ENCODE measurements at regions not wholly inside any gene's neighbourhood (a gene's known extent, or its start where the extent isn't known, plus 50 kb on each side); places are given as distances from the start of the nearest gene placed in this dataset.

DNA sequence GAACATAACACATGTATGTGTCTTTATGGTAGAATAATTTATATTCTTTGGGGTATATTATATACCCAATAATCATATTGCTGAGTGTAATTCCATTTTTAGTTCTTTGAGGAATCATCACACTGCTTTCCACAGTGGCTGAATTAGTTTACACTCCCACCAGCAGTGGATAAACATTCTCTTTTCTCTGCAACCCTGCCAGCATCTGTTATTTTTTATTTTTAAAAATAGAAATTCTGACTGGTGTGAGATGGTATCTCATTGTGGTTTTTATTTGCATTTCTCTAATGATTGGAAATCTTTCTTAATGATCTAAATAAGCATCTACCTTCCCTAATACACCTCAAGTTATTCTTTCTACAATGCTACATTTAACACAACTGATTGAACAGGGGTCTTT, 346.2 kb upstream of the LYPLAL1 start:
- no peak for DNase-seq

DNA sequence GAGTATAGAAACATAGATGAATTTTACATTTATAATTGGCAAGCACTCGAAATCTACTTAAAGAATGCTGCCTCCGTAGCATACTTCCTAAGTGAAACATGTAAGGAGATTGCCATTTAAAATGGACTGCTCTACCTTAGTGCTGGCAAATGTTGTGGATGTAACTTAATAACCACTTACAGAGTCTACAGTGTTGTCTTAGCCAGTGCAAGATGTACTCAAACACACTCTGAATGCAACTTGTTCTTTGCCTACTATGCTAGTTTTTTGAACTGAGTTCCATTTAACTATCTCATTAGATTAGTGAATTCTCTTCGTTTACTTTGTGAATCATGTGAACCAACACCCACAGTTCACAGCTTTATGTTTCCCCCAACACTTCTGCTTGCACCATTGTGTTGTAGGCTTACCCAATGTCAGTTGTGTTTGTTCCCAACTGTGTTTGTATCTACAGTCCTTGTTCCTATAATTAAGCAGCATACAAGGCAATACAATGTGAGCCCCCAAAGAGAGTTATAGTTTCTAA, 345.5 kb upstream of the LYPLAL1 start:
- DNase-seq, result no peak

DNA sequence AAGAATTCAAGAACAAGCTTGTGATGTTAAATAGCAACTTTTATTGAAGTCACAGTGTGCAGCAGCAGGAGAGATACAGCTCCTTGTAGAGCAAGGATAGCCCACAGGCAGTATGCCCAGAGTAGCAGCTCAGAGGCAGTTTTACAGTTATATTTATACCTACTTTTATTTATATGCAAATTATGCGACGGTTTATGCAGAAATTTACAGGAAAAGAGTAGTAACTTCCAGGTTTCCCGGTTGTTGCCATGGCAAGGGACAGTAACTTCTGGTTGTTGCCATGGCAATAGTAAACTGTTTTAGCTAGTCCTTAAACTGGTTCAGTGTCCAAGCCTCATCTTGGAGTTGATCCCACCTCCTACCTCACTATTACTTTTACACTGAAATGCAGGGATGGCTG, 344.6 kb upstream of the LYPLAL1 start:
- no peak for DNase-seq

DNA sequence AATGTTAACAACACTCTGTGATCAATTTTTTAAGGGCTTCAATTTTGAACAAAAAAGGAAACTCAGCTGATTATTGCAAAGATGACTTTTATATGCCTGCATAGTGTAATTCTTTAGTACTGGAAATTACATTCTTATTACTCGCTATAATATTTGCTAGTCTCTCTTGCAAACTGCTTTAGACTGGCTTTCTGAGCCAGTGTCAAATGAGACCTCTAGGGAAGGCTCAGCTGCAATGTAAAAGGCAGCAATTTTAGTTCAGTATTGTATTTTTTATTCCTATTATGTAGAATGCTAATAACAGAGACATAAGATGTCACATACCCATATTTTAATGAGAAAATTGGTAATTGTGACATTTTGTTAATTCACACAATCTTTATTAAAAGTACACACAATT, 338.1 kb upstream of the LYPLAL1 start:
- DNase-seq, result no peak

DNA sequence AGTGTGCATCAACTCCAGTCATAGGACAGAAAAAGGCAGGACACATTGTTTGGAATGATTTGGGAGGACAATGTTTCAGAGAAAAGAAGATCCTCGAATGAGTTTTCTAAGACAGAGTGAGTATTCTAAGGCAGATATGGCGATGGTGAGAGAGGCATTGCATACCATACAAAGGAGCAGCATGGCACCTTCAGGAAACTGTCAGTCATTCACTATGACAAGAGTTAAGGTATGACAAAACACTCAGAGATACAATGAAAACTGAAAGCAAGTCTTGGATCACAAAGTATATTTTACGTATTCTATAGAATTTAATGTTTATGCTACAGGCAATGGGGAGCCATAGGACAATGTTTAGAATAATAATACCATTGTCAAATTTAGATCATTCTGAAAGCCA, 337.4 kb upstream of the LYPLAL1 start:
- no peak for DNase-seq

DNA sequence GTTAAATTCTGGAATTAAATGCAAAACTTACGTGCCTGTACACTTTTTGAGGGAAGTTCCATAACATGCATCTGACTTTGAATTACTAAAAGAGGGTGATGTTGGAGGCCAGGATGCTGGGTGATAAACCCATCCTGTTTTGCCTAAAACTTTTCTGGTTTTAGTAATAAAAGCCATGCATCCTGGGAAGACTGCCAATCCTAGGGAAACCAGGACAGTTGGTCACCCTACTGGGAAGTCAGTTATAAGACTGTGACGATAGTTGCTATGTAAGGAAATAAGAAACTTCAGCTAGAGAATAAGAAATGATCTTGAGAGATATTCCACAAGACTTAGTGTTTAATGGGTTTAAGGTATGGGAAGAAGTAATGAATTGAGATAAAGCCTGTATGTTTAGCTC, 336.6 kb upstream of the LYPLAL1 start:
- DNase-seq, result no peak

DNA sequence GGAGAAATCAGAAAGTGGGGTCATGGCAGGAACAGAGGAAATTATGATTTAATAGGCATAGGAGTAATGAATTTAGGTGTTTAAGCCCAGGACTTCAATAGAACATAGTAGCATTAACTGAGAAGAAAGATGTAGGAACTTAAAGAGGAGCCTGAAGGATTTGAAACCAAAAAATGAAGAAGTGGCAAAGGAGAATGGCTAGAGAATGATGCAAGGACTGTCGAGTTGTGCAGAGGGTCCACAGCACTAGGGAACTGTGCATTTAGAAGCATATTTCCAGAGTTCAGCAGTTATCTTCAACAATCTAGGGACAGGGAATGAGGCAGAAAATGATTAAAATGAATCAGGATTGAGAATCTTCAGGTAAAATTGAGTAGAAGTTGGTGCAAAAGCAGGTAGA, 328.1 kb upstream of the LYPLAL1 start:
- no peak for DNase-seq

DNA sequence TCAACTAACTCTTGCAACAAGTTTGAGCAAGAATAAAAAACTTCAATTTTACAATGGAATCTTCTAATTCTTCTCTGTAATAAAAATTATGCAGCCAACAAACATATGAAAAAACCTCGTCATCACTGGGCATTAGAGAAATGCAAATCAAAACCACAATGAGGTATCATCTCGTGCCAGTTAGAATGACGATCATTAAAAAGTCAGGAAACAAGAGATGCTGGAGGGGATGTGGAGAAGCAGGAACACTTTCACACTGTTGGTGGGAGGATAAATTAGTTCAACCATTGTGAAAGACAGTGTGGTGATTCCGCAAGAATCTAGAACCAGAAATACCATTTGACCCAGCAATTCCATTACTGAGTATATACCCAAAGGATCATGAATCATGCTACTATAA, 327.5 kb upstream of the LYPLAL1 start:
- no peak for DNase-seq

DNA sequence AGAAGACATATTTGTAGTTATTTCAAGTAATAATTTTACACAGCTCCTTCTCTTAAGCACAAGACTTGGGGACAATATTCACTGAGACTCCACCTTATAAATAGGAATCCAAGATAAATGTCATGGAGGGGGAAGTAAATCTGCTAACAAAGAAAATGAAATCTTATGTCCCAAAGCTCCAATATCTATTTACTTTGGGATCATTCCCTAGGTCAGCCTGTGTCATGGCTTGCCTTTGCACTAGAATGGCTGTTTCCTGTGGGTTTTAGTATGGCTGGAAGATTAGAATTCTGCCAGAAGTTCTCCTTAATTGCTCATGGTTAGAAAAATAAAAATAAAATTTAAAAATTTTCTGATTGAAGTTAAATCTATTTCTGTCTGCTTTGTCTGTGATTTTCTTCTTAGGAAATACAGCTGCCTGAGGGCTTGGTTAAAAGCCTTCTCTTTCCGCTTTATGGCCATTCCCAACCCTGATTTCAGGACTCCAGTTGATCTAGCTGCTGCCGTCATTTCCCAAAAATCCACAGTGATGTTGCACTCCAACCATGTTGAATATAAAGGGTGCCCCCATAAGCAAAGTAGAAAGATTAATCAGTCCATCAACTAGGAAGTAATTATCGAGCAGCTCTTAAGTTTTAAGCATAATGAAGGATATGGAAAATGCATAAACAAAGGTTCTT, 326.4 kb upstream of the LYPLAL1 start:
- DNase-seq, result no peak

DNA sequence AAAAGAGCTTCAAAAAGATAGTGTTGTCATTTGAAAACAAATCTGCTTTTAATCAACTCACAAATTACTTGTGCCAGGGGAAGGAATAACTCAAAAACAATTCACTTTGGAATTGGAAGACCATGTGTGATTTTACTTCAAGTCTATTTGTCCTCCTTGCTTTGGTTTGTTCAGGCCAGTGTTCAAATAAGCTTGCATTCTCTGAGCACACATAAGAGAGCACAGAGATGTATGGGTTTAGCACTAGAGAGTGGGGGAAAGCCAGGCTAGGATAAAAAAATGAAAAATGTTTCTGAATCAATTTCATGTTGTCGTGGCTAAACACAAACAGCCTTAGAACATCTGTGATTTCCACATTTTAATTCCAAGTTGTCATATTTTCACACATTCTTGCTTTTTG, 325.7 kb upstream of the LYPLAL1 start:
- DNase-seq, result no peak

DNA sequence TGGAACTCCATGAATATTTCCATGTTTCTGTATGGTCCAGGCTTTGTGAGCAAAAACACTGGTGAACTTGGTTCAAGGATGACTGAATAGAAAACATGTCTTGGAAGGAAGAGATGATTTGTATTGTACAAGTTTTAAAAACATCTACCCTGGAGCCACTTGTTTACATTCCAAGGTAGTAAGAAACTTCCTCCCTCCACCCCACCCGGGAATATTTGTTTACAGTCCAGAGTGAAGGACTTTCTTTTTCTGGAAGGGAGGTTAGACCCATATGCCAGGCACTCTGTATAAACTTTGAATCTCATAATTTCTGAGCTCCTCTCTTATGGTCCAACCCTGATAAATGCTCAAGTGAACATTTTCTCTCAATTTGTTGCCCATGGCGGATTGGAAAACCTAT, 323.3 kb upstream of the LYPLAL1 start:
- DNase-seq, result no peak

DNA sequence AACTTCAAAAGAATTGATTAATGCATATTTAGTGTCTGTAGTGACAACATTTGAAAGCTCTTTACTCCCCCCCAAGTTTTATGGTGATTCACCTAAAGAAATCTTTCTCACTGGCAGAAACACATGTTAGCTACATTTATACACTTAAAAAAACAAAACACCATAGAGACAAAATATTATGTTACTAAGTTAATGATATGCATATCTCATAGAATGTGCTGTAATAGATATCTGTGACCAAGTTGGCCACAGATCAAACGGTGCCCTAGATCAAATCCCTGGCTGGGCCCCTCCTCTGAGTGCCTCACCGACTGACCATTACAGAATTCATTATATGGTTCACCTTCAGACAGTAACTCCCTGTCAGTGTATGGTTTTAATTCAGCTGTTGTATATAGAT, 322.1 kb upstream of the LYPLAL1 start:
- no peak for DNase-seq

DNA sequence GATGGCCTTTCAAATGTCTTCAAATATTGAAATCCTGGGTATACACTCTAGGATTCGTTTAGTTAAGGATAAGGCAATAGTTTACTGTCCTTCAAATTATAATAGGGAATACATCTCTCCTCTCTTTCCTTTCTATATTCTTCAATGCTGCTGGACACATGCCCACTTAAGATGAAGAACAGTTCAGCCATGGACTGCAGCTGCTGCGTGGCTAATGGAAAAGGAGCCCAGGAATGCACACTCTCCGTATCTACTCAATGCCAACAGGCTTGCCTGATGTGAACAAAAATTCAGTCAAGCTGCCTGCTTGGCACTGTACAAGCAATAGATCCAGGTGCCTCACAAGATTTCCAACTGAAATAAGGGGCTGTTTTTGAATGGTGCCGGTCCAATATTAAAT, 321.2 kb upstream of the LYPLAL1 start:
- DNase-seq, result no peak

DNA sequence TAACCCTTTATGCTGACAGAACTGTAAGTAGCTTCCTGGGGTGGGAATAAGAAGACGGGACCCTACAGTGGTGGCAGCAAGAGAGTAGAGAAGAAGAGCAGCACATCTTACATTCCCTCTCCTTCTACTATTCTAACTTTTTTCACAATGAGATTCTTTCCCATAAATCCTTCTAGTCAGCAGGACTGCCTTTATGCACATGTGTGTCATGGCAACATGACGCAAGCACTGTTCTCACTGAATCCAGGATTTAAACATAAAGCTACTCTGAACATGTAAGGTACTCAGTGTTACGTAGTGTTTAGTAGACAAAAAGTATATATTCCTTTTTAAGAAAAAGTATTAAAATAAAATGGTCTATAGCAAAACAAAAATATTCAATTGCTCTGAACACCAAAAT, 309.7 kb upstream of the LYPLAL1 start:
- DNase-seq, result no peak

DNA sequence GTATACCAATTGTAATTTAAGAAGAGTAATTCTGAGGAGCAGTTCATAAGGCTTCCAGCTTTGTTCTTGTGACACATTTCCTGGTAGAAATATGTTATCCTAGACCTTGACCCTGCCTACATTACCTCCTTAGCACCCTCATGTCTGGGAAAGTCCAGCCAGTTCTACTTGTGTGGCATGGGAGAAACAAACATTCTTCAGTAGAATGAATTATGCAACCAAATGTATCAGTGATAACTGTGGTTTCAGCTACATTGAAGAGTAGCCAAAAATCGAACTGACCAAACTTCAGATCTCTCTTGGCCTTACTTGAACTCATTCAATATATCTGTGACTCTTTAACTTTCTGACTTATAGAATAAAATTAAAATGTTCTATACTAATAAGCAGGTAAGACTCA, 308.1 kb upstream of the LYPLAL1 start:
- no peak for DNase-seq

DNA sequence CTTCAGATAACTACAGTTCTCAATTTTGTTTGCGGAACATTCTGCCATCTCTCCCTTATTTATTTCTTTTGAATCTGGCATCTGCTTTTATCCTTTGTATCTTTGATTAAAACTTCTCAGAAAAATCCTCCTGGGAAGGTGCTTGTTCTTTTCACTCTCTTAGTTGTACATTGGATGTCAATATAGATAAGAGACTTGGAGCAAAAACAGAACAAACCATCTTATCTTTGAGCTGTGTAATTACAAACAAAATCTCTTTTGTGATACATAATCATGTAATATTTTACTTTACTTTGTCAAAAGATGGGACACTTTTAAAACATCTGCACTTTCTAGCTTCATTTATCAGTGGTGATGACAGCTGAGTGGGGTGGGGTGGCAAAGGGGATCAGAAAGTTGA, 307.2 kb upstream of the LYPLAL1 start:
- DNase-seq, result no peak

DNA sequence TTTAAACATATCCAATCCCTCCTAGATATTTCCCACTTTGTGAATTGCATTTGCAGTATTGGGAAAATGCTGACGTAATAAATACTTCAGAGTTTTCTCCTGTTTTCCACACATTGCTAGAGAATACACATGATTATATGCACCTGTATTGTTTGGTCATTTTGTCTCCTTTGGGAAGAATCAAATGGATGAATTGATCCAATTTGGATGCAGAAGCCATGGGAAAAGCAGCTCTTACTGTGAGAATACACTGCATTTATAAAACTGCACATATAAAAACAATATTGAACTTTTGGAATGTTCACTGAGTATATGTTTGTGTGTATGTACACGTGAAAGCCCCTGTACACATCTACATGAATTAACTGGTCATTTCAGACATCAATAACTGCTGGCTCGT, 306.6 kb upstream of the LYPLAL1 start:
- no peak for DNase-seq

DNA sequence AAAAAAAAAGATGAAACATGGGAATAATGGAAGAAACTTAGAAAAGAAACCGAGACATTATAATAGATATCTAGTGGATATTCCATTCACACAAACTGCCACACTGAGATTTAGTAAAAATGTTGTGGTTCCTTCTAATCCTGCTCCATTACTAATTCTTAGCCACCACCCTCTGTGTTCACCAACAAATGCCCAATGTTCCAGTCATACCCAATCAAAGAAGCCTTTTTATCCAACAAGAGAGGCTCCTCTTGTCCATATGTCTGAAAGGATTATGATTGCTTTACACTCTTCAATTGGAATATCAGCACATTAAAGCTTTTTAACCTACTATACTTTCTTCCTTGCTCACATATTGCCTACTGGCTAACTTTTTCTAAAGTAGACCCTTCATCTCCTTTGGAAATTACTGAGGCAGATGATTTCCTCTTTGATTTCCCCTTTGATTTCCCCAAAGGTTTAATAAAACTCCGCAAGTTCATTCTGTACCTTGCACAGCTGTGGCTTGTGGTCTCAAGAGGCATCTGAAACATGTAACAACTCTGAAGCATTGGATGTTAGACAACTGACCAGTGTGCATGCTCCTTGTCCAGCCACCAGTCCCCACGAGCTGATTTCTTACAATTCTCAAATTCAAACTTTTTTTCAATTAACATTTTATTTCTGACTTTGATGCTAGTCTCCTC, 305.6 kb upstream of the LYPLAL1 start:
- no peak for DNase-seq

DNA sequence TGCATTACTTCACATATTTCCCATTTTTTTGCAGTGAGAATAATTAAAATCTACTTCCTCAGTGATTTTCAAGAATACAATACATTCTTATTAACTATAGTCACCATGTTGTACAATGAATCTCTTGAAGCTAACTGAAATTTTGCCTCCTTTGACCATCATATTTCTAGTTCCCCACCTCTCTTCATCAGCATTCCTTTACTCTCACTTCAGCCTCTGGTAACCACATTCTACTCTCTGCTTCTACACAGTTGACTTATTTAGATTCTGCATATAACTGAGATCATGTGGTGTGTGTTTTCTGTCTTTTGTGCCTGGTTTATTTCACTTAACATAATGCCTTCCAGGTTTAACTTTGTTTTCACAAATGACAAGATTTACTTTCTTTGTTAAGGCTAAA, 304.4 kb upstream of the LYPLAL1 start:
- no peak for DNase-seq

DNA sequence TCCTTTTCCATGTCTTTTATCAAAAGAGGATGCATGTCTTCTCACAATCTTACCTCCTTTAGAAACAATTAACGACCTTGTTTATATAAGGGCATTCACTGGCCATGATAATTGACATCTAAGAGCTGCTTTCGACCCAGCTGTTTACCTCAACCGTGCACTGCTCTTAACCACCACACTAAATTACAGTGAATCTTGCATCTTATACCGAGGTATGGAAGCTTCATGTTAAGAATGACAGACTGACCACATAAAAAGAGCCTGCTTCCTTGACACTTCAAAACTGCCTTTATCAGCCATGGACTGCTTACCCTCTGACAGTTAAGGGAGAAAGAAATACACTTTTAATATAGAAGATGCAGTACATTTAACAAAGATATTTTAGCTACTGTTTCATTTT, 301.7 kb upstream of the LYPLAL1 start:
- DNase-seq, result no peak

DNA sequence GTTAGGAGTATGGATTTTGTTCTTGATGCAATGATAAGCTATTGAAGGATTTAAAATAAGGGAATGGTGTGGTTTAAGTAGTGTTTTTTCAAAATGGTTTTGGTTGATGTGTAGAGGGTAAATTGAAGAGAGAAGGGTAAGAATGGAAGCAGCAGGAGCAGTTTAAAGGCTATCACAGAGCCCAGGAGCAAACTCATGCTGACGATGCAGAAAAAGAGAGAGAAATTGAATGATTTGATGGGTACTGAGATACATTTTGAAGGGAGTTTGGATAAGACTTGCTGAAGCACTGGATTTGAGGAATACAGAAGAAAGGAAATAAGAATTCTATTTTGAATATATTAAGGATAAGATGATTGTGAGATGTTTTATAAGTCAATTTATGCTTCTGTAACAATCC, 300.8 kb upstream of the LYPLAL1 start:
- DNase-seq, result no peak

DNA sequence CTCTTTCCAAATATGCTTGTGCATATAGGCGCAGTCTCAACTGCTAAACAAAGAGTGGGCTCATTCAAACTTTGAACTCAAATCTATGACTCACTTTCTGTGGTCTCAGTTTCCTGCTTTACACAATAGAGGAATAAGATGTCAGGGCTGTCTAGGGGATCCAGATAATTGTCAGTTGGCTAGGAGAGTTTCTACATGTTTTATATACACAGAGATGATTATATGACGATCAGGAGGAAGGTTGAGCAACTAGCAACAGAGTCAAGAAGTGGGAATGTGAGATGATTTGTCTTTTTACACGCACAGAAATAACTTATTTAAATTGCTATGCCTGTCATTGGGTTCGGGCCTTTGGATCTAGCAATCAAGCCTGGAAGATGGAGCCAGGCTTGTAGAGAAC, 299.4 kb upstream of the LYPLAL1 start:
- no peak for DNase-seq

DNA sequence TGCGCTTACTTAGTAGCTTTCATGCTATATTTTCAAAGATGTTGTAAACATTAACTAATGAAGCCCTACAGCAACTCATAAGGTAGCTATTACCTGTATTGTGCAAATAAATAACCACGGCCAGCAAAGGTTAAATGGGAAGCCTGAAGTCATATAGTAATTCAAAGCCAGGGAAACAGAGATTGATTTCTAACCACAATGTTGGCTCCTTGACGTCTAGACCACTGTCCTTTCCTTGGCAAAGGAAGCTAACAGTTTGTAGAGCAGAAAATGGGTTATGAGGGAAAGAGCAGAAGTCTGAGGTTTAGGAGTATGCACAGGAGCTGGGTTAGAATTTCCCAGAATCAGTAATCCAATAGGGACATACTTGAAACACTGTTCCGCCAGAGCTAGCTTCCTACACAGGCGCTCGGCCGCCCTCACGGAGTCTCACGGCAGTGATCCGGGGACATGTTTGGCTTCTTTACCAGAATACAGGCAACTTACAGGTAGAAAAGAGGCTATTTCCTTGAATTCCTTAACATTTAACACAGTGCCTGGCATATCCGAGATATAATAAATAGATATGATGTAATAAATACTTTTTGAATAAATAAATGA, 298.8 kb upstream of the LYPLAL1 start:
- DNase-seq, result no peak

DNA sequence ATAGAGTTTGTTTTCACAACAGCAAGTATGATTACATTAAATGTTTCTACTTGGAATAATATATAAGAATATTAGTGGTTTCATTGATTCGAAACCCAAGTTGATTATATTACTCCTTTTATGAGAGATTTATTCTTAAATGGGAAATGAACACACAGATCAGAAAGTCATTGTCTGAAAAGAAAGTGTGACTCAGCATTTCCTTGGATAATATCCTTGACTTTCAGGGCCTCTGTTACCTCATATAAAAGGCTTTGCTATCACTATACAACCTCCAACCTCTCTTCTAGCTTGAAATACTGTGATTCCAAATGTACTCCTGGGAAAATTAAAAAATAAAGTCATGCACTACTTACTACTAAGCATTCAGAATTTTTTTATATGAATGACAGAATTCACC, 295.3 kb upstream of the LYPLAL1 start:
- no peak for DNase-seq

All from effector CD4-positive, alpha-beta T cell (primary cell).